HG03378 (cell line): ENCODE measurements at regions not wholly inside any gene's neighbourhood (a gene's known extent, or its start where the extent isn't known, plus 50 kb on each side); places are given as distances from the start of the nearest gene placed in this dataset.

ENCODE experiments used
- ATAC-seq: cut with Tn5 transposase; IDR thresholded peaks from one replicate; pipeline ENCODE4 v1.9.1; 2021; ENCODE audit warnings: mild to moderate bottlenecking, moderate library complexity; ENCODE audit not compliant: unreplicated experiment

DNA sequence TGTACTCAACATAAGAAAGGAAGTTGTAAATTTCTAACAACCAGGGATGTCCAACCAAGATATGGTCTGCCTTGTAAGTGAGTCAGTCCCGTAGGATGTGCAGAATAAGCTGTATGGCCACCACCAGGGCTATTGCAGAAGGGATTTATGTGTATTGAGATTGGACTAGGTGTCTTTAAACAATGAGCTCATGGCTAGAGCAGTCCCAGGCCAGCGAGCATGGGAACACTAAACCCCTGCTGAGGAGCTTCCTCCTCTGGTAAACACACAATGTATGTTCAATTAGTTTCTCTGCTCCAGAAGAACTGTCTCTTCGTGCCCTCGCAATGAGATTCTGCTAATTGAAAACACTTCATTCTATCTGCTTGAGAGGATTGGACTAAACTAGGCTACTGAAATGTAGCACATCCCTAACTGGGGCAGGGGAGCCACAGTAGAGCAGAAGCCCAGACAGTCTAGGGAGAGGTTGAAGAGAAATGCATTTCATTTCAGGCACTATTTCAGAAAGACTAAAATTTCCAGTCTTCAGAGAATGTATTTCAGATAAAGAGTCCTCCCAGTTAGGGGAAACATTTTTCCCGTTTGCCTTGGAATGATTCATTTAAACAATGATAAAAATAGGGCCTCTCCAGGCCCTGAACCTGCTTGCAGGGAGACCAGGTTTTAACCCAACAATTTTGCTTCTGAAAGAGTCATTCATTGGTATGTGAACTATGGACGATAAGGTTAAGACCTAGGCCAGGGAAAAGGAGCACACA, 154.7 kb downstream of the FAM114A2 start:
- no peak for ATAC-seq

GRCh38 chr5:153881687-153882086, 157.0 kb downstream of the FAM114A2 start:
- no peak for ATAC-seq

- ATAC-seq: no peak
Observed at GRCh38 chr5:153880106-153880505, 158.6 kb downstream of the FAM114A2 start.

DNA sequence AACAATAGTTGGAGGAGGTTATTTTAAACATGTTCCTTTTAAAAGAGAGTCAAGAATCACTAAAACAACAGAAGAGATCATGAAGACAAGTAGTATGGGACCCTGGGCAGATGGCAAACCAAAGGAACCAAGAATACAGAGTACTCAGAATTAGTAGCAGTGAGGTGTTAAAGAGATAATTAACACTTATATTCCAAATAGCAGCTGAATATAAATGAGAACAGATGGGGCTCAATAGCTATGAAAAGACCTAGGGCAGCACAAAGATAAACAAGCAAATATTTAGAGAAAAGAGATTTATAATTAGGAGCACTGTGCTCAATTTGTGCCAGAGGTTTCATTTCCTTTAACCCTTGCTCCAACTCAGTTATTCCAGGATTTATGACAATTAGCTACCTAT, 159.1 kb downstream of the FAM114A2 start:
- no peak for ATAC-seq

GRCh38 chr5:153866176-153866575, 172.5 kb downstream of the FAM114A2 start:
- ATAC-seq: no peak

- no peak for ATAC-seq
Observed at GRCh38 chr5:153865016-153865415, 173.7 kb downstream of the FAM114A2 start.

- no peak for ATAC-seq
Observed at GRCh38 chr5:153863951-153864350, 174.8 kb downstream of the FAM114A2 start.
